ENCODE measurements at regions not wholly inside any gene's neighbourhood (a gene's known extent, or its start where the extent isn't known, plus 50 kb on each side); places are given as distances from the start of the nearest gene placed in this dataset.
"Not testable (repeated sequence)": the region's sequence is repeated elsewhere in the genome, so short reads cannot be mapped to it uniquely, and the experiment has no call there.

DNA sequence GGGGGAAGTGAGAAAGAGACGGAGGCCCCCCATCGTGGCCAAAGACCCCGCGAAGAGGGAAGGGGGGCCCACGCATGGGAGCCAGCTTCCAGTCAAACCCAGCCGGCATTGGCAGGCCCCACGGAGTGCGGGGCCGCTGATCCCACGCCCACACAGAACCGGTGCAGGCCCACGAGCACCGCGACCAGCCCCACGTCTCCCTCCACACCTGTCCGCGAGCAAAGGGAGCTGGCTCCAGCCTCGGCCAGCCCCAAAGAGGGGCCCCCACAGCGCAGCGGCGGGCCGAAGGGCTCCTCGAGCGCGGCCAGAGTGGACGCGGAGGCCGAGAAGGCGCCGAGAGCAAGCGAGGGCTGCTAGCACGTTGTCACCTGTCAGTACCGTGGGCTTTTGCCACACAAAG lies 125.0 kb upstream of the TWIST2 start:
- Histone ChIP-seq H3K4me3 (ENCODE audit: low read depth in 2 of 2, low read length in 2 of 2) (no peak overlapping the region), H3K27me3 (ENCODE audit: control insufficient read depth, insufficient read depth, low read length) (no peaks in the 10 kb centered on the region), H3K9me3 (ENCODE audit: control insufficient read depth, insufficient read depth, low read depth, low read length) (no peaks in the 10 kb centered on the region), H3K27ac (ENCODE audit: low read length) (no peak overlapping the region), H3K4me1 (ENCODE audit: control insufficient read depth, insufficient read depth, low read length) (no peaks in the 10 kb centered on the region), H3K36me3 (ENCODE audit: control insufficient read depth, insufficient read depth, low read length) (no peaks in the 10 kb centered on the region)
- BruUV-seq (replicated peaks): no TSS peak
- intact Hi-C loops (cut with micrococcal nuclease; ENCODE audit: unreplicated experiment): no loop called here
- no peak for ATAC-seq
- in situ Hi-C loops (cut with HindIII; ENCODE audit: low pct_unique_long_range_greater_than_20kb, low sequenced_read_pairs): no loop called here
- ChIA-PET POLR2A (no interaction called here), CTCF (no interaction called here)
- TF ChIP-seq SIN3A (IDR thresholded peaks at IDR 0.05; ENCODE audit: borderline replicate concordance, insufficient read depth, low read depth, low read length) (no peak), POLR2AphosphoS5 (IDR thresholded peaks at IDR 0.05; ENCODE audit: low read depth, low read length) (no peak), REST (IDR thresholded peaks at IDR 0.05; ENCODE audit: insufficient read depth in 1 of 2, low read depth in 2 of 2, low read length in 1 of 2) (no peak), TCF7L2 (IDR thresholded peaks at IDR 0.05; ENCODE audit: low read depth, low read length) (no peak)
- TF ChIP-seq, protein P1, sequence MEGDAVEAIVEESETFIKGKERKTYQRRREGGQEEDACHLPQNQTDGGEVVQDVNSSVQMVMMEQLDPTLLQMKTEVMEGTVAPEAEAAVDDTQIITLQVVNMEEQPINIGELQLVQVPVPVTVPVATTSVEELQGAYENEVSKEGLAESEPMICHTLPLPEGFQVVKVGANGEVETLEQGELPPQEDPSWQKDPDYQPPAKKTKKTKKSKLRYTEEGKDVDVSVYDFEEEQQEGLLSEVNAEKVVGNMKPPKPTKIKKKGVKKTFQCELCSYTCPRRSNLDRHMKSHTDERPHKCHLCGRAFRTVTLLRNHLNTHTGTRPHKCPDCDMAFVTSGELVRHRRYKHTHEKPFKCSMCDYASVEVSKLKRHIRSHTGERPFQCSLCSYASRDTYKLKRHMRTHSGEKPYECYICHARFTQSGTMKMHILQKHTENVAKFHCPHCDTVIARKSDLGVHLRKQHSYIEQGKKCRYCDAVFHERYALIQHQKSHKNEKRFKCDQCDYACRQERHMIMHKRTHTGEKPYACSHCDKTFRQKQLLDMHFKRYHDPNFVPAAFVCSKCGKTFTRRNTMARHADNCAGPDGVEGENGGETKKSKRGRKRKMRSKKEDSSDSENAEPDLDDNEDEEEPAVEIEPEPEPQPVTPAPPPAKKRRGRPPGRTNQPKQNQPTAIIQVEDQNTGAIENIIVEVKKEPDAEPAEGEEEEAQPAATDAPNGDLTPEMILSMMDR (IDR thresholded peaks at IDR 0.05): no peak
- no peak for DNase-seq (ENCODE audit: low read depth, low spot score)

- ATAC-seq; CTCF ChIA-PET; H3K36me3 ChIP-seq (ENCODE audit: control insufficient read depth, insufficient read depth, low read length); H3K4me3 ChIP-seq (ENCODE audit: low read depth in 2 of 2, low read length in 2 of 2); H3K27ac ChIP-seq (ENCODE audit: low read length); DNase-seq (ENCODE audit: low read depth, low spot score); in situ Hi-C loops (cut with HindIII; ENCODE audit: low pct_unique_long_range_greater_than_20kb, low sequenced_read_pairs); POLR2A ChIA-PET; intact Hi-C loops (cut with micrococcal nuclease; ENCODE audit: unreplicated experiment); H3K27me3 ChIP-seq (ENCODE audit: control insufficient read depth, insufficient read depth, low read length); H3K4me1 ChIP-seq (ENCODE audit: control insufficient read depth, insufficient read depth, low read length); H3K9me3 ChIP-seq (ENCODE audit: control insufficient read depth, insufficient read depth, low read depth, low read length); BruUV-seq (replicated peaks): not testable (repeated sequence)
Observed at GRCh38 chr2:238723740-238724320, 124.1 kb upstream of the TWIST2 start.

- in situ Hi-C loops (cut with HindIII; ENCODE audit: low pct_unique_long_range_greater_than_20kb, low sequenced_read_pairs): no loop called here
- ATAC-seq (no peak), DNase-seq (ENCODE audit: low read depth, low spot score) (no peak)
- no peak overlapping the region for H3K4me3 ChIP-seq (ENCODE audit: low read depth in 2 of 2, low read length in 2 of 2)
- no peak overlapping the region for H3K27ac ChIP-seq (ENCODE audit: low read length)
- no TSS peak for BruUV-seq (replicated peaks)
- no peaks in the 10 kb centered on the region for H3K27me3 ChIP-seq (ENCODE audit: control insufficient read depth, insufficient read depth, low read length)
- H3K4me1 ChIP-seq (ENCODE audit: control insufficient read depth, insufficient read depth, low read length): no peaks in the 10 kb centered on the region
- intact Hi-C loops (cut with micrococcal nuclease; ENCODE audit: unreplicated experiment): no loop called here
- POLR2A ChIA-PET: no interaction called here
- CTCF ChIA-PET: no interaction called here
- no peaks in the 10 kb centered on the region for H3K36me3 ChIP-seq (ENCODE audit: control insufficient read depth, insufficient read depth, low read length)
- no peaks in the 10 kb centered on the region for H3K9me3 ChIP-seq (ENCODE audit: control insufficient read depth, insufficient read depth, low read depth, low read length)
- no peak for TF ChIP-seq POLR2AphosphoS5 (IDR thresholded peaks at IDR 0.05; ENCODE audit: low read depth, low read length)
- TF ChIP-seq TCF7L2 (IDR thresholded peaks at IDR 0.05; ENCODE audit: low read depth, low read length): no peak
- TF ChIP-seq REST (IDR thresholded peaks at IDR 0.05; ENCODE audit: insufficient read depth in 1 of 2, low read depth in 2 of 2, low read length in 1 of 2): no peak
- TF ChIP-seq, protein P1 (IDR thresholded peaks at IDR 0.05): no peak
- no peak for TF ChIP-seq SIN3A (IDR thresholded peaks at IDR 0.05; ENCODE audit: borderline replicate concordance, insufficient read depth, low read depth, low read length)
Observed at GRCh38 chr2:238724728-238725127, 123.2 kb upstream of the TWIST2 start.
